ENCODE measurements at regions not wholly inside any gene's neighbourhood (a gene's known extent, or its start where the extent isn't known, plus 50 kb on each side); places are given as distances from the start of the nearest gene placed in this dataset.

DNA sequence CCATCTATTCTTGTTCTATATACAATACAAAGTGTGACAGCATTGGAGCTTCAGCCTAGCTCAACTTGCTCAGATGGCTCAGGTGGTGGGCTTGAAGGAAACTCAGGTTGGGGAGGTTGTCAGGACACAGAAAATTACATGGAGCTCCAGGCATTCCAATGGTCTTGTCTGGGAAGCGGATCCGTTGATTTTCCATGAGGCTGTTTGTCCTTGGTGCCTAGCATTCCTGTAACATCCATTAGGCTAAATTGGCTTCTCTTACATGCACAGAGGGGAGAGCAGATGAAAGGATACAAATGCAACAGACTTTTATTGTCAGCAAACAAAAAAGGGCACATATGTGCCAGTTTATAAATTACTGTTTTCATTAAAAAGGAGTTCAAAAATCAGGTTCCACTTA, 75.5 kb upstream of the OTX2 start (continued):
- TF ChIP-seq ZNF184 (tag by site-specific recombination; IDR thresholded peaks at IDR 0.05) = no peak

- ChIA-PET CTCF (no interaction called here), POLR2A (no interaction called here)
- Histone ChIP-seq H3K36me3 (ENCODE audit: control insufficient read depth in 2 of 2, insufficient read depth in 1 of 2, low read length in 2 of 2) (no peaks in the 10 kb centered on the region), H3K27ac (ENCODE audit: extremely low read depth, low read depth, low read length) (no peak overlapping the region), H3K4me3 (ENCODE audit: low read depth, low read length) (no peak overlapping the region), H3K4me1 (ENCODE audit: control insufficient read depth, insufficient read depth, low read length) (peaks cover 4% of the 10 kb centered on the region; the same call in 1 of the 2 replicates), H3K9me3 (ENCODE audit: control insufficient read depth, insufficient read depth, low read depth, low read length) (no peaks in the 10 kb centered on the region)
- TF ChIP-seq ZNF626 (tag by site-specific recombination; IDR thresholded peaks at IDR 0.05) (no peak), ZNF777 (tag by site-specific recombination; IDR thresholded peaks at IDR 0.05; ENCODE audit: borderline replicate concordance) (no peak), REPIN1 (tag by site-specific recombination; IDR thresholded peaks at IDR 0.05; ENCODE audit: low read depth) (no peak)
Observed at GRCh38 chr14:56884617-56885016, 74.3 kb upstream of the OTX2 start.

GRCh38 chr14:56881181-56881580, 70.9 kb upstream of the OTX2 start:
- Histone ChIP-seq H3K27ac (ENCODE audit: extremely low read depth, low read depth, low read length) (no peak overlapping the region), H3K4me1 (ENCODE audit: control insufficient read depth, insufficient read depth, low read length) (no peaks in the 10 kb centered on the region), H3K36me3 (ENCODE audit: control insufficient read depth in 2 of 2, insufficient read depth in 1 of 2, low read length in 2 of 2) (no peaks in the 10 kb centered on the region), H3K9me3 (ENCODE audit: control insufficient read depth, insufficient read depth, low read depth, low read length) (no peaks in the 10 kb centered on the region), H3K4me3 (ENCODE audit: low read depth, low read length) (no peak overlapping the region)
- ChIA-PET POLR2A (no interaction called here), CTCF (interaction anchor here (0.6 to 0.7 kb wide), 2 partner anchors 183 to 219 kb away, joined by 3 read pairs; no protein-coding TSS in a partner anchor)
- TF ChIP-seq ZNF549 (tag by site-specific recombination; IDR thresholded peaks at IDR 0.05) (no peak), ZNF148 (tag by site-specific recombination; IDR thresholded peaks at IDR 0.05; ENCODE audit: borderline replicate concordance) (no peak), ZNF2 (tag by site-specific recombination; IDR thresholded peaks at IDR 0.05) (no peak), ZNF10 (tag by site-specific recombination; IDR thresholded peaks at IDR 0.05) (no peak), ZSCAN23 (tag by site-specific recombination; IDR thresholded peaks at IDR 0.05) (no peak), ZNF362 (tag by site-specific recombination; IDR thresholded peaks at IDR 0.05) (no peak)

- Histone ChIP-seq H3K27ac (ENCODE audit: extremely low read depth, low read depth, low read length) (no peak overlapping the region), H3K9me3 (ENCODE audit: control insufficient read depth, insufficient read depth, low read depth, low read length) (no peaks in the 10 kb centered on the region), H3K4me3 (ENCODE audit: low read depth, low read length) (no peak overlapping the region), H3K4me1 (ENCODE audit: control insufficient read depth, insufficient read depth, low read length) (no peaks in the 10 kb centered on the region), H3K36me3 (ENCODE audit: control insufficient read depth in 2 of 2, insufficient read depth in 1 of 2, low read length in 2 of 2) (no peaks in the 10 kb centered on the region)
- POLR2A ChIA-PET = no interaction called here
- TF ChIP-seq OVOL3 (tag by site-specific recombination; IDR thresholded peaks at IDR 0.05) = no peak
- CTCF ChIA-PET = no interaction called here
Observed at GRCh38 chr14:56878766-56879165, 68.5 kb upstream of the OTX2 start.

DNA sequence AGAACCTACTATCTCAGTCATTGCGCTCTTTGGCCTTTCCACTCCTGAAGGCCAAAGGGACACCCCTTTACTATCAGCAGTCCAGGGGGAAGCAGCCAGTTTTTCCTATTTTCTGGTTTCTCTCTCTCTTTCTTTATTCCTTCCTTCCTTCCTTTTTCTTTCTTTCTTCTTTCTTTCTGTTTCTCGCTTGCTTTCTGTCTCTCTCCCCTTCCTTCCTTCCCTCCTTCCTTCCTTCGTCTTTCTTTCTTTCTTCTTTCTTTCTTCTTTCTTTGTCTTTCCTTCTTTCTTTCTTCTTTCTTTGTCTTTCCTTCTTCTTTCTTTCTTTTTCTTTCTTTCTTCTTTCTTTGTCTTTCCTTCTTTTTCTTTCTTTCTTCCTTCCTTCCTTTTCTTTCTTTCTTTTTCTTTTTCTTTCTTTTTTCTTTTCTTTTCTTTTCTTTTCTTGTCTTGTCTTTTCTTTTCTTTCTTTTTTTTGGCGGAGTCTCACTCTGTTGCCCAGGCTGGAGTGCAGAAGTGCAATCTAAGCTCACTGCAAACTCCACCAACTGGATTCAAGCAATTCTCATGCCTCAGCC, 64.9 kb upstream of the OTX2 start:
- no peaks in the 10 kb centered on the region for H3K9me3 ChIP-seq (ENCODE audit: control insufficient read depth, insufficient read depth, low read depth, low read length)
- ChIA-PET CTCF (interaction anchor here (0.6 to 1.5 kb wide), 4 partner anchors 11 to 240 kb away, joined by 3 to 10 read pairs (median 4); no protein-coding TSS in a partner anchor), POLR2A (no interaction called here)
- H3K4me1 ChIP-seq (ENCODE audit: control insufficient read depth, insufficient read depth, low read length) = no peaks in the 10 kb centered on the region
- TF ChIP-seq ZNF280C (tag by site-specific recombination; IDR thresholded peaks at IDR 0.05) (no peak), ZNF366 (tag by site-specific recombination; conservative IDR thresholded peaks at IDR 0.05) (peak; percentile 65), ZNF626 (tag by site-specific recombination; IDR thresholded peaks at IDR 0.05) (no peak), ZNF174 (tag by site-specific recombination; IDR thresholded peaks at IDR 0.05) (no peak), ZNF558 (tag by site-specific recombination; IDR thresholded peaks at IDR 0.05) (no peak)
- TF ChIP-seq, protein P1, sequence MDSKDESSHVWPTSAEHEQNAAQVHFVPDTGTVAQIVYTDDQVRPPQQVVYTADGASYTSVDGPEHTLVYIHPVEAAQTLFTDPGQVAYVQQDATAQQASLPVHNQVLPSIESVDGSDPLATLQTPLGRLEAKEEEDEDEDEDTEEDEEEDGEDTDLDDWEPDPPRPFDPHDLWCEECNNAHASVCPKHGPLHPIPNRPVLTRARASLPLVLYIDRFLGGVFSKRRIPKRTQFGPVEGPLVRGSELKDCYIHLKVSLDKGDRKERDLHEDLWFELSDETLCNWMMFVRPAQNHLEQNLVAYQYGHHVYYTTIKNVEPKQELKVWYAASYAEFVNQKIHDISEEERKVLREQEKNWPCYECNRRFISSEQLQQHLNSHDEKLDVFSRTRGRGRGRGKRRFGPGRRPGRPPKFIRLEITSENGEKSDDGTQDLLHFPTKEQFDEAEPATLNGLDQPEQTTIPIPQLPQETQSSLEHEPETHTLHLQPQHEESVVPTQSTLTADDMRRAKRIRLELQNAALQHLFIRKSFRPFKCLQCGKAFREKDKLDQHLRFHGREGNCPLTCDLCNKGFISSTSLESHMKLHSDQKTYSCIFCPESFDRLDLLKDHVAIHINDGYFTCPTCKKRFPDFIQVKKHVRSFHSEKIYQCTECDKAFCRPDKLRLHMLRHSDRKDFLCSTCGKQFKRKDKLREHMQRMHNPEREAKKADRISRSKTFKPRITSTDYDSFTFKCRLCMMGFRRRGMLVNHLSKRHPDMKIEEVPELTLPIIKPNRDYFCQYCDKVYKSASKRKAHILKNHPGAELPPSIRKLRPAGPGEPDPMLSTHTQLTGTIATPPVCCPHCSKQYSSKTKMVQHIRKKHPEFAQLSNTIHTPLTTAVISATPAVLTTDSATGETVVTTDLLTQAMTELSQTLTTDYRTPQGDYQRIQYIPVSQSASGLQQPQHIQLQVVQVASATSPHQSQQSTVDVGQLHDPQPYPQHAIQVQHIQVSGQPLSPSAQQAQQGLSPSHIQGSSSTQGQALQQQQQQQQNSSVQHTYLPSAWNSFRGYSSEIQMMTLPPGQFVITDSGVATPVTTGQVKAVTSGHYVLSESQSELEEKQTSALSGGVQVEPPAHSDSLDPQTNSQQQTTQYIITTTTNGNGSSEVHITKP (tag by site-specific recombination; IDR thresholded peaks at IDR 0.05) = no peak
- no peak overlapping the region for H3K4me3 ChIP-seq (ENCODE audit: low read depth, low read length)
- no peaks in the 10 kb centered on the region for H3K36me3 ChIP-seq (ENCODE audit: control insufficient read depth in 2 of 2, insufficient read depth in 1 of 2, low read length in 2 of 2)
- no peak overlapping the region for H3K27ac ChIP-seq (ENCODE audit: extremely low read depth, low read depth, low read length)
